Endothelial cell of umbilical vein (primary cell): ENCODE measurements at regions not wholly inside any gene's neighbourhood (a gene's known extent, or its start where the extent isn't known, plus 50 kb on each side); places are given as distances from the start of the nearest gene placed in this dataset.

Source experiments
- BruUV-seq: library from RNA; stranded (reverse); fragments of 400-500 nt; replicated peaks from 2 replicates; lab custom pipeline; 2021; lab: Mats Ljungman, UMichigan
- CTCF ChIA-PET: fragments of 300-600, 350-600 bp; sonication (Branson Sonifier 250); formaldehyde crosslinking; loops from one replicate; lab custom pipeline; 2021; ENCODE audit warnings: antibody characterized with exemption, inconsistent platforms; lab: Charles Lee
- POLR2A ChIA-PET: fragments of 300-600, 350-600 bp; sonication (Branson Sonifier 250); formaldehyde crosslinking; loops from one replicate; lab custom pipeline; 2021; ENCODE audit warnings: antibody characterized with exemption, inconsistent platforms; lab: Charles Lee
- DNase-seq: peaks from one replicate; pipeline ENCODE4 v3.0.0-alpha.2; 2011; ENCODE audit warnings: low read depth, low spot score
- FAIRE-seq: peaks from 2 replicates; lab custom pipeline; 2011; peaks lifted over from hg19 to GRCh38; lab: Jason Lieb, UNC
- H2AFZ ChIP-seq: 2 replicates; pipeline ENCODE4 v1.6.0; 2012; ENCODE audit warnings: low read depth, low read length, control low read depth, inconsistent platforms
- H3K27ac ChIP-seq: 2 replicates; pipeline ENCODE4 v1.5.1; 2011; ENCODE audit warnings: low read depth, mild to moderate bottlenecking, control low read depth, low read length, moderate library complexity; ENCODE audit not compliant: insufficient read depth
- H3K27me3 ChIP-seq, 2 experiments: 2 replicates each; pipeline versions ENCODE4 v1.6.0 to v1.6.1; 2011; ENCODE audit warnings: low read length in 2 of 2, mixed read lengths in 1 of 2; ENCODE audit not compliant: control insufficient read depth in 2 of 2, insufficient read depth in 2 of 2
- H3K36me3 ChIP-seq, 2 experiments: 2 replicates in 1 of 2; 3 replicates in 1 of 2; pipeline ENCODE4 v1.5.1; 2011; ENCODE audit warnings: low read length in 2 of 2, mild to moderate bottlenecking in 1 of 2, moderate library complexity in 1 of 2; ENCODE audit not compliant: control insufficient read depth in 2 of 2, insufficient read depth in 2 of 2; ENCODE audit errors: extremely low read depth in 1 of 2
- H3K4me1 ChIP-seq: 3 replicates; pipeline ENCODE4 v1.5.1; 2011; ENCODE audit warnings: mild to moderate bottlenecking, low read length; ENCODE audit not compliant: control insufficient read depth, insufficient read depth; ENCODE audit errors: extremely low read depth
- H3K4me2 ChIP-seq: 2 replicates; pipeline ENCODE4 v1.6.1; 2011; ENCODE audit warnings: low read length, control low read depth, mixed read lengths; ENCODE audit not compliant: insufficient read depth
- H3K4me3 ChIP-seq, 3 experiments: fragments of 200-600 bp in 1 of 3; sonication (generic), shearing (Covaris generic) in 1 of 3; replicated peaks in 1 of 3; 2 replicates each; pipeline ENCODE4 v1.5.1; 2011 to 2016; ENCODE audit warnings: control low read depth in 3 of 3, low read length in 3 of 3, mild to moderate bottlenecking in 2 of 3, inconsistent platforms in 1 of 3, low read depth in 1 of 3, moderate library complexity in 1 of 3; ENCODE audit not compliant: insufficient read depth in 1 of 3
- H3K79me2 ChIP-seq: 2 replicates; pipeline ENCODE4 v1.6.0; 2012; ENCODE audit warnings: low read length, inconsistent platforms; ENCODE audit not compliant: control insufficient read depth, insufficient read depth
- H3K9ac ChIP-seq: replicated peaks from 2 replicates; pipeline ENCODE3; 2011; ENCODE audit warnings: low read length, control low read depth; ENCODE audit not compliant: insufficient read depth; ENCODE audit errors: extremely low read depth
- H3K9me1 ChIP-seq: replicated peaks from 3 replicates; pipeline ENCODE4 v1.6.0; 2011; ENCODE audit warnings: mild to moderate bottlenecking, low read length; ENCODE audit not compliant: control insufficient read depth, insufficient read depth; ENCODE audit errors: extremely low read depth
- H3K9me3 ChIP-seq: replicated peaks from 2 replicates; pipeline ENCODE4 v1.5.1; 2012; ENCODE audit warnings: low read length, inconsistent platforms; ENCODE audit not compliant: control insufficient read depth, insufficient read depth
- H4K20me1 ChIP-seq: replicated peaks from 2 replicates; pipeline ENCODE3; 2011; ENCODE audit warnings: mild to moderate bottlenecking, low read length; ENCODE audit not compliant: control insufficient read depth, insufficient read depth; ENCODE audit errors: extremely low read depth
- CTCF ChIP-seq, 2 donors: IDR thresholded peaks; 1 replicate in 1 of 2; 2 replicates in 1 of 2; pipeline ENCODE4 v1.5.1; 2011; ENCODE audit warnings: low read length in 2 of 2, mild to moderate bottlenecking in 2 of 2, moderate library complexity in 2 of 2, control low read depth in 1 of 2, inconsistent platforms in 1 of 2, low read depth in 1 of 2; ENCODE audit not compliant: insufficient read depth in 1 of 2; ENCODE audit errors: extremely low read depth in 1 of 2
- EZH2 ChIP-seq: IDR thresholded peaks from 2 replicates; pipeline ENCODE4 v1.6.1; 2012; ENCODE audit warnings: borderline replicate concordance, low read depth, mild to moderate bottlenecking, moderate library complexity, low read length, inconsistent platforms; ENCODE audit not compliant: severe bottlenecking
- FOS ChIP-seq: IDR thresholded peaks from 2 replicates; pipeline ENCODE4 v1.6.1; 2011; ENCODE audit warnings: mild to moderate bottlenecking, low read length, moderate library complexity, borderline replicate concordance; ENCODE audit not compliant: insufficient read depth
- GATA2 ChIP-seq: IDR thresholded peaks from 2 replicates; pipeline ENCODE4 v1.7.0; 2011; ENCODE audit warnings: low read depth, mild to moderate bottlenecking, moderate library complexity, mixed read lengths, low read length; ENCODE audit not compliant: insufficient read length, insufficient read depth
- JUN ChIP-seq: IDR thresholded peaks from 2 replicates; pipeline ENCODE4 v1.6.1; 2011; ENCODE audit warnings: borderline replicate concordance, low read depth; ENCODE audit not compliant: insufficient read length, insufficient read depth
- MAX ChIP-seq: IDR thresholded peaks from 2 replicates; pipeline ENCODE4 v1.6.1; 2011; ENCODE audit not compliant: insufficient read depth, insufficient read length
- MYC ChIP-seq: IDR thresholded peaks from one replicate; pipeline ENCODE4 v1.6.1; 2011; ENCODE audit warnings: mild to moderate bottlenecking, low read depth, low read length
- POLR2A ChIP-seq: IDR thresholded peaks from 2 replicates; pipeline ENCODE4 v1.6.1; 2012; ENCODE audit warnings: low read depth, mild to moderate bottlenecking, control low read depth, low read length
- POLR2AphosphoS5 ChIP-seq: IDR thresholded peaks from 2 replicates; pipeline ENCODE4 v1.6.1; 2012; ENCODE audit warnings: low read depth, mild to moderate bottlenecking, control low read depth, low read length, moderate library complexity; ENCODE audit not compliant: insufficient read depth
- dilution Hi-C: fragments of 300-500 bp; cut with MboI; formaldehyde crosslinking; loops from one replicate; pipeline ENCODE4 v1.15.0; 2019; ENCODE audit warnings: low sequenced_read_pairs; ENCODE audit not compliant: extremely low pct_ligation_motif_present
- intact Hi-C: fragments of 100-400 bp; cut with micrococcal nuclease; formaldehyde crosslinking; loops from one replicate; pipeline ENCODE4 v1.10.0; 2022

- H3K4me3 ChIP-seq = no peak overlapping the region
- no peaks in the 10 kb centered on the region for H3K9me3 ChIP-seq
- no peaks in the 10 kb centered on the region for H3K4me1 ChIP-seq
- CTCF ChIA-PET = no interaction called here
- POLR2A ChIA-PET = no interaction called here
- dilution Hi-C loops = no loop called here
- no peaks in the 10 kb centered on the region for H3K79me2 ChIP-seq
- TF ChIP-seq CTCF (IDR thresholded peaks at IDR 0.05; ENCODE audit: extremely low read depth in 1 of 2, insufficient read depth in 1 of 2, low read depth in 1 of 2, low read length in 2 of 2) (no peak), EZH2 (no peak), POLR2A (no peak), POLR2AphosphoS5 (no peak), MYC (no peak), MAX (no peak), FOS (no peak), GATA2 (no peak), JUN (no peak)
- H3K36me3 ChIP-seq = no peaks in the 10 kb centered on the region
- DNase-seq (no peak), FAIRE-seq (no peak)
- H3K9ac ChIP-seq = no peak overlapping the region
- H3K27ac ChIP-seq = no peak overlapping the region
- no TSS peak for BruUV-seq
- intact Hi-C loops = no loop called here
- H3K9me1 ChIP-seq = no peaks in the 10 kb centered on the region
- H3K4me2 ChIP-seq = no peak overlapping the region
- no peak overlapping the region for H2AFZ ChIP-seq
- H4K20me1 ChIP-seq = no peaks in the 10 kb centered on the region
- no peaks in the 10 kb centered on the region for H3K27me3 ChIP-seq
Measured at GRCh38 chr3:144314946-144315345, 343.3 kb downstream of the DIPK2A start.
